ENCODE measurements at regions not wholly inside any gene's neighbourhood (a gene's known extent, or its start where the extent isn't known, plus 50 kb on each side); places are given as distances from the start of the nearest gene placed in this dataset.

DNA sequence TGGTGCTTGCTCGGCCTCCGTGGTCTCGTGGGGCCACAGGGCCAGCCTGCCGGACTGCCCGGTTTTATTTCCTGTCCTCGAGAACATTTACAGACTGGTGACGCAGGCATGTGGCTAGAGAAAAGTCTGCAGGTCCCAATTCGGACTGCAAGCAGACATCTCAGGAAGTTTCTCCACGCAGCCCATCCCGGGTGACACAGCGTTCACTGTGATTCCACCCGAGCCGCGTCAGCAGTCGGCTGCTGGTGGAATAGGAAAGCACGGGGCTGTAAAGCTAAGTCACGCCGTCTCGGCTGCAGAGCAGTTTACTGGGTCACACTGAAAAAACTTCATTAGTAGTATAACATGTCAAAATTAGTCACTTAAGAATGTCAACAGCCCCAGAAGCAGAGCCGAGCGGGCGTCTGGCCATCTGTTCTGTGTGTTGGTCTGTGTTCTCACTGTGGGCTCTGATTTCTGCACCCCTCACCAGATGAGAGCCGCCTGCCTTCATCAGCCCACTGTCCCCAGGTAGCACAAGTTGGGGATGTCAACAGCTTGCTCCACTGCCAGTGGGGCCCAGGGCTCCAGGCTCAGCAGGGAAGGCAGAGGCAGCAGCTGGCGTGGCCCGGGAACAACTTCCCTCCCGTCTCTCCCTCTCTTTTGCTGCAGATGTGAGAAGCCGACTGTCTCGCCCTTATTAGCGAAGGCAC, 363.7 kb downstream of the IRX2 start:
- DNase-seq (ENCODE audit: insufficient read length, low spot score) (no peak), FAIRE-seq (no peak)
- TF ChIP-seq, protein P1, sequence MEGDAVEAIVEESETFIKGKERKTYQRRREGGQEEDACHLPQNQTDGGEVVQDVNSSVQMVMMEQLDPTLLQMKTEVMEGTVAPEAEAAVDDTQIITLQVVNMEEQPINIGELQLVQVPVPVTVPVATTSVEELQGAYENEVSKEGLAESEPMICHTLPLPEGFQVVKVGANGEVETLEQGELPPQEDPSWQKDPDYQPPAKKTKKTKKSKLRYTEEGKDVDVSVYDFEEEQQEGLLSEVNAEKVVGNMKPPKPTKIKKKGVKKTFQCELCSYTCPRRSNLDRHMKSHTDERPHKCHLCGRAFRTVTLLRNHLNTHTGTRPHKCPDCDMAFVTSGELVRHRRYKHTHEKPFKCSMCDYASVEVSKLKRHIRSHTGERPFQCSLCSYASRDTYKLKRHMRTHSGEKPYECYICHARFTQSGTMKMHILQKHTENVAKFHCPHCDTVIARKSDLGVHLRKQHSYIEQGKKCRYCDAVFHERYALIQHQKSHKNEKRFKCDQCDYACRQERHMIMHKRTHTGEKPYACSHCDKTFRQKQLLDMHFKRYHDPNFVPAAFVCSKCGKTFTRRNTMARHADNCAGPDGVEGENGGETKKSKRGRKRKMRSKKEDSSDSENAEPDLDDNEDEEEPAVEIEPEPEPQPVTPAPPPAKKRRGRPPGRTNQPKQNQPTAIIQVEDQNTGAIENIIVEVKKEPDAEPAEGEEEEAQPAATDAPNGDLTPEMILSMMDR (IDR thresholded peaks at IDR 0.05; ENCODE audit: insufficient read depth, missing control alignments) = no peak

DNA sequence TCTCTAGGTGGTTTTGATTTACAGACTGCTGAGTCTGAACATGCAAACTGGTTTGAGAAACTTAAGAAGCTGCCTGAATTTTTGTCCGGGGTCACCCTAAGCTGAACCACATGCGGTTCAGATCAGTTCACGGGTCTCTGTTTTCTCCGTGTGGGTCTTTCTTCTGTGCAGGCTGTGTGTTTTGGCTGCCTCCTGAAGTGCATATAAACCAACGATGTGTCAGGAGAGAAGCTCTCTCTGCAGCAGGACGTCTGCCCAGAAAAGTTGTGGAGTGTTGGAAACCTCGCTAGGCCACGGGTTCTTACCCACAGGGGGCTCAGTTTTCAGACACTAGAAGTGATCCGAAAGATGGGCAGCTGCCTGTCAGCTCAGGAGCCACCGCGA, 364.2 kb downstream of the IRX2 start:
- TF ChIP-seq, protein P1 (IDR thresholded peaks at IDR 0.05; ENCODE audit: insufficient read depth, missing control alignments) = no peak
- DNase-seq (ENCODE audit: insufficient read length, low spot score) = no peak
- no peak for FAIRE-seq

DNA sequence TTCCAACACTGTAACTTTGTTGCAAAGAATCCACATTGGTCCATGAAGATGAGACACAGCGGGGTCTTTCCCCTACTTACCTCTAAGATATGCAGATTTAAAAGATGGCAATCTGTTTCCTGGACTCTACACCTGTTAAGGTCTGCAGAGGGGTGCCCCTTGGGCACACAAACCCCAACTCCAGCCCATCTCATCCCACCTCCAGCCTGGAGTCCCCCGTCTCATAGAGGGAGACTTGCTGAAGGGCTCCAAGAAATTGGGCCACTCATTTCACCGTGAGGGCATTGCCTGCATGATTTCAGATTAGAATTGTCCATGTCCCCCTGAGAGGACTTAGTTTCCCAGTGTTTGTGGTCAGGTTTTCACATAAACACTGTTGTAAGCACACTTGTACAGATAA, 365.7 kb downstream of the IRX2 start:
- DNase-seq (ENCODE audit: insufficient read length, low spot score) = no peak
- FAIRE-seq = no peak
- TF ChIP-seq, protein P1 (IDR thresholded peaks at IDR 0.05; ENCODE audit: insufficient read depth, missing control alignments) = no peak

DNA sequence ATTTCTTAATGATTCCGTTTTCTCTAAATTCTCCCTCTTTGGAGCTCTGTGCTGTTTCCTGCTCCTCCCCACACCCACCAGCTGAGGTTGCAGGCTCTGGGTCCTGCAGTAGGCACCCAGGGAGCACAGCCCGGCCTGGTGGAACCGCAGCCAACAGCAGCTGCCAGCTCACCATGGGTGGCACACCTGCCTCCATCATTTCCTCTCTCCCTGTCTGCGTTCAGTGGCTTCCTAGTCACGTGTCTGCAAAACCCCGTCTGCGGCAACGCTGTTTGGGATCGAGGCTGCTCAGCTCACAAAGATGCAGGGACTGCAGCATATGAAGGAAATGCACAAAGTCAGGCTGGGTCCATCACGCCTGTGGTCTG, 367.8 kb downstream of the IRX2 start:
- no peak for FAIRE-seq
- TF ChIP-seq, protein P1 (IDR thresholded peaks at IDR 0.05; ENCODE audit: insufficient read depth, missing control alignments) = no peak
- DNase-seq (ENCODE audit: insufficient read length, low spot score) = no peak

DNA sequence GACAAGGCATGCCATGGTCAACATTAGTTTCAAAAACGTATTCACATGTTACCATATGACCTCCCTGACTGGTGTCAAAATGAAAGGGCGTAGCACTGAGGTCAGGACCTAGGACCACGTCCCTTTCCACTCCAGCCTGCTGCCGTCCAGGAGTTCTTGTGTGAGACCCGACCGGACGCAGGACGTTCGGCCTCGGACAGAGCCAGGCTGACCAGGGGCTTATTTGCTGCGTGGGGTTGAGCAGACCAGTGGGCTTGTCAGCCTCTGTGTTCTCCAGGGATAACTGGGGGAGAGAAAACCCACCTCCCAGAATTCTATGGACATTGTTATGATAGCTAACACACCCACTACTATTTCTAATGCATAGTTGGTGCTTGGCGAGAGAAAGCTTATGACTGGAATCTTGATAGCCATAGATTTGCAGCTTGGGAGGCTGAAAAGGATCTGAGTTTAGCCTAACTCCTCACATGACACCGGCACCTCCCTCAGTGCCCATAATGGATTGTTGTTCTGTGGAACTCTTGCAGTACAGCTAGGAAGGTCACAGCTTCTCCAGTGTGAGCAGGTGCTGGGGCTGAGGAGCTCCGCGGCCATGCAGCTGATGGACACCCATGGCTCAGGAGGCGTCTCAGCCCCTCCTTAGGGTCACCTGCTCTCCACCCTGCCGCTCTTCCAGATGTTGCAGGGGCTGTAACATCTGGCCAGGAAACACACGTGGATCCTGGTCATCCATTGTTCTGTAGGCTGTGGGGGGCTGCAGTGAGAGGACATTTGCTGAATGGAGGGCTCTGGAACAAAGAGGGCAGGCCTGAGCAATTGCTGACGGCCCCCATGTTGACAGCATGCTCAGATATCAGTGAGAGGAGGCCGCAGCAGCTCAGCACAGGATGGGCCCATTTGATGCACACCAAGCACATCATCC, 368.4 kb downstream of the IRX2 start:
- no peak for DNase-seq (ENCODE audit: insufficient read length, low spot score)
- FAIRE-seq = no peak
- TF ChIP-seq, protein P1 (IDR thresholded peaks at IDR 0.05; ENCODE audit: insufficient read depth, missing control alignments) = no peak

DNA sequence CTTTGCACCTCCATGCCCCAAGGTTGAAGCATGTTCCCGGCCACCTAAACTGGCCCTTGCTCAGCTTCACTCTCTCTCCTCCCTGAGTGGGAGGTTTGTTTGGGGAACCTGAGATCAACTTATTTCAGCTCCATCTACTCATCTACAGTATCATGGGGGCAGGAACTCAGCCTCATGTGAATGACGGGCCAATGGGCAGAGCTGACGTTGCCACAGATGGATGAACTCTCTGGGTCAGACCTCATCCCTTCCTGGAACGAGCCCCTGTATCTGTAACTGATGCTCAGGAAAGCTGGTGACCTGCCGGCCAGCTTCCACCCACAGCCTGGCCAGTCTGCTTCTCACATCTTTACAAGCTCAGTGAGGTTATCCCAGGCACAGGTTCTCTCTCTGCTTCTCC, 369.6 kb downstream of the IRX2 start:
- TF ChIP-seq, protein P1 (IDR thresholded peaks at IDR 0.05; ENCODE audit: insufficient read depth, missing control alignments) = no peak
- FAIRE-seq = no peak
- no peak for DNase-seq (ENCODE audit: insufficient read length, low spot score)

DNA sequence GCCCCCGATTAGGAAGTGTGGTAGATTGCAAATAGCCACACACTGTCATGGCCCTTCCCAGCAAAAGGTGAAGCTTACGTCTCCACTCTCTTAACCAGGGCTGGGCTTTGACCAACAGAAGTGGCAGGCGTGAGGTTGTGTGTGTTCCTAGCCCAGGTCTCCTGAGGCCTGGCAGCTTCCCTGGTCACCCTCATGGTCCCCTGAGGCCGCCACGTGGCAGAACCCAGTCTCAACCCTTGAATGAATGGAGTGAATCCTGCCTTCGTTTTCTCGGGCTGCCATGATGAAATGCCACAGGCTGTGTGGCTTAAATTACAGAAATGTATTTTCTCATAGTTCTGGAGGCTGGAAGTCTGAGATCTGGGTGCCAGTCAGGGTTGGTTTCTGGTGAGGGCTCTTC, 370.4 kb downstream of the IRX2 start:
- TF ChIP-seq, protein P1 (IDR thresholded peaks at IDR 0.05; ENCODE audit: insufficient read depth, missing control alignments) = no peak
- FAIRE-seq (no peak), DNase-seq (ENCODE audit: insufficient read length, low spot score) (no peak)

All from D721Med (cell line).